ENCODE measurements at regions not wholly inside any gene's neighbourhood (a gene's known extent, or its start where the extent isn't known, plus 50 kb on each side); places are given as distances from the start of the nearest gene placed in this dataset.

DNA sequence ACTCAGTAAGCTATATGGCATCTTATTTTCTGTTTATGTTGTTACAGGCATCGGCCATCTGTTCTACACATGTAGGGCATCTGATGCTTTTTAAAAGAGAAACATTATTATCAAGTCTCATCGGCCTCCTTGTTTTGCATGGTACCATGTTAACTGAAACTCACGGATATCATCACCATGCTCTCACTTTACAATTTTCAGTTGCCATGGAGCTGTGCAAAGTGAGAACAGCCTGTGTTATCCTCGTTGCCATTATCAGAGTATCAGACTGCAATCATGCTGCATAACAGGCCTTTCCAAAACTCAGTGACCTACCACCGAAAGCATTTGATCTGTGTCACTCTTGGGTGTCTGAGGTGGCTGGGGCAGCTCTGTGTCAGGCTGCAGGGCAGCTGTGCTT lies 110.3 kb downstream of the C17orf67 start:
- WGBS, 2 experiments (ENCODE audit: extremely low coverage in 2 of 2, insufficient read length in 1 of 2) = 67% methylated on average over 1 of the region's 5 CpGs; no CpG with 5 or more reads in 1 of the 2 experiments
- H4K20me1 ChIP-seq (ENCODE audit: insufficient read depth, low read length) = no peaks in the 10 kb centered on the region
- H2AFZ ChIP-seq (replicated peaks; ENCODE audit: low read length, poor library complexity) = no peak overlapping the region
- H3K4ac ChIP-seq (ENCODE audit: low read depth, low read length) = no peak overlapping the region
- H3K18ac ChIP-seq (ENCODE audit: low read depth, low read length) = no peak overlapping the region
- peaks cover 7% of the 10 kb centered on the region for H3K27me3 ChIP-seq (ENCODE audit: control insufficient read depth, insufficient read depth, low read length)
- in situ Hi-C loops (cut with MboI; ENCODE audit: low sequenced_read_pairs) = loop anchor here (10.0 kb wide), 1 partner anchor 51 kb away; no protein-coding TSS in a partner anchor
- TF ChIP-seq CHD1 (IDR thresholded peaks at IDR 0.05; ENCODE audit: low read depth, low read length) = no peak
- no peak for TF ChIP-seq SMC3 (IDR thresholded peaks at IDR 0.05; ENCODE audit: low read depth, low read length)
- TF ChIP-seq POLR2A (IDR thresholded peaks at IDR 0.05; ENCODE audit: low read depth, low read length) = no peak
- no peak overlapping the region for H3K4me2 ChIP-seq (ENCODE audit: low read depth, low read length)
- no peaks in the 10 kb centered on the region for H3K36me3 ChIP-seq (ENCODE audit: control insufficient read depth, insufficient read depth, low read length)
- POLR2A ChIA-PET (ENCODE audit: unreplicated experiment) = no interaction called here
- no peak overlapping the region for H3K14ac ChIP-seq (replicated peaks; ENCODE audit: low read depth, low read length)
- no peak overlapping the region for H3K27ac ChIP-seq (ENCODE audit: insufficient read depth, low read length)
- H4K5ac ChIP-seq (ENCODE audit: low read depth, low read length) = no peak overlapping the region
- H4K91ac ChIP-seq (ENCODE audit: insufficient read depth, low read depth, low read length) = no peak overlapping the region
- H2AK5ac ChIP-seq (ENCODE audit: low read depth, low read length) = 0 out of 2 replicates have a peak overlapping the region, but pooled peaks have one; percentile 13
- no peaks in the 10 kb centered on the region for H3K9me3 ChIP-seq (ENCODE audit: control insufficient read depth, insufficient read depth, low read length)
- no peak overlapping the region for H2BK5ac ChIP-seq (ENCODE audit: low read depth, low read length, poor library complexity, severe bottlenecking)
- H2AK9ac ChIP-seq (replicated peaks; ENCODE audit: low read depth, low read length, poor library complexity) = no peak overlapping the region
- intact Hi-C loops (cut with micrococcal nuclease) = no loop called here
- H3K9ac ChIP-seq (ENCODE audit: low read depth, low read length) = no peak overlapping the region
- H3K4me3 ChIP-seq (ENCODE audit: insufficient read depth, low read depth, low read length) = no peak overlapping the region
- H4K8ac ChIP-seq (ENCODE audit: low read depth in 2 of 2, low read length in 2 of 2) = no peak overlapping the region
- BruUV-seq (replicated peaks) = no TSS peak
- no peak overlapping the region for H2BK15ac ChIP-seq (ENCODE audit: low read depth, low read length)
- peaks cover 3% of the 10 kb centered on the region; the same call in 1 of the 2 replicates for H3K9me1 ChIP-seq (ENCODE audit: insufficient read depth, low read length)
- dilution Hi-C loops (cut with HindIII; ENCODE audit: low sequenced_read_pairs, unreplicated experiment) = no loop called here
- DNase-seq (no peak), ATAC-seq (ENCODE audit: low read depth) (no peak)
- no peak overlapping the region for H2BK120ac ChIP-seq (ENCODE audit: low read depth, low read length)
- no peaks in the 10 kb centered on the region for H3K79me1 ChIP-seq (ENCODE audit: low read depth in 1 of 2, low read length in 2 of 2)
- H3K56ac ChIP-seq (ENCODE audit: extremely low read depth, insufficient read depth, low read length) = no peak overlapping the region
- H3K23ac ChIP-seq (ENCODE audit: low read depth, low read length) = no peak overlapping the region
- CTCF ChIA-PET = interaction anchor here (2.4 to 2.8 kb wide), 2 partner anchors 7 to 57 kb away, joined by 10 to 12 read pairs; no protein-coding TSS in a partner anchor
- H3K4me1 ChIP-seq (ENCODE audit: control insufficient read depth, insufficient read depth, low read length) = peaks cover 4% of the 10 kb centered on the region
- no peak overlapping the region for H2BK20ac ChIP-seq (ENCODE audit: low read depth, low read length)

Measured in IMR-90 (cell line).